Mucosa of descending colon (tissue), 3 donors: ENCODE measurements at regions not wholly inside any gene's neighbourhood (a gene's known extent, or its start where the extent isn't known, plus 50 kb on each side); places are given as distances from the start of the nearest gene placed in this dataset.
"Not testable (repeated sequence)": the region's sequence is repeated elsewhere in the genome, so short reads cannot be mapped to it uniquely, and the experiment has no call there.

ENCODE experiments used
- ATAC-seq: fragments of 200-7000 bp; cut with Tn5 transposase; one replicate; pipeline ENCODE4 v1.9.1; 2020; ENCODE audit warnings: mild to moderate bottlenecking, moderate library complexity
- DNase-seq, 3 donors: peaks; one replicate each; pipeline ENCODE4 v3.0.0-alpha.2; 2020
- H3K36me3 ChIP-seq: fragments of 200-600 bp; one replicate; pipeline ENCODE4 v1.8.0; 2021; ENCODE audit warnings: low read depth, mild to moderate bottlenecking
- H3K4me1 ChIP-seq: fragments of 200-600 bp; one replicate; pipeline ENCODE4 v1.8.0; 2021; ENCODE audit warnings: low read depth, mild to moderate bottlenecking
- H3K4me3 ChIP-seq: fragments of 200-600 bp; one replicate; pipeline ENCODE4 v1.8.0; 2021; ENCODE audit warnings: mild to moderate bottlenecking
- H3K9me3 ChIP-seq: fragments of 200-600 bp; one replicate; pipeline ENCODE4 v1.8.0; 2021; ENCODE audit warnings: mild to moderate bottlenecking
- CTCF ChIP-seq: fragments of 200-600 bp; IDR thresholded peaks from one replicate; pipeline ENCODE4 v1.8.0; 2022; ENCODE audit warnings: antibody characterized with exemption, mild to moderate bottlenecking
- intact Hi-C, 2 donors: fragments of 100-400 bp; cut with DNase I in 1 of 2; cut with micrococcal nuclease in 1 of 2; formaldehyde crosslinking; loops; one replicate each; pipeline versions ENCODE4 v1.11.0 to v1.11.1; 2022; cut with DNase I, micrococcal nuclease
- donor health status: DM: no; HTN: no; CAD: no; lungs with moderate emphysema.
- donor health status: DM: no; HTN: no; CAD: no.
- donor health status: DM: no; HTN: yes; CAD: no.

GRCh38 chr4:171334549-171334948 is 478.7 kb upstream of the GALNTL6 start:
- ATAC-seq (no peak), DNase-seq (no peak)

GRCh38 chr4:171308661-171309060 is 504.5 kb upstream of the GALNTL6 start:
- ATAC-seq (no peak), DNase-seq (no peak)
- intact Hi-C loops, result no loop called here
- Histone ChIP-seq H3K4me3 (no peak overlapping the region), H3K36me3 (no peaks in the 10 kb centered on the region), H3K9me3 (peaks cover 7% of the 10 kb centered on the region), H3K4me1 (no peaks in the 10 kb centered on the region)
- no peak for TF ChIP-seq CTCF

More at GRCh38 chr4:171334549-171334948, 478.7 kb upstream of the GALNTL6 start:
- TF ChIP-seq CTCF, result no peak
- Histone ChIP-seq H3K9me3 (peaks cover 2% of the 10 kb centered on the region), H3K4me3 (no peak overlapping the region), H3K4me1 (no peaks in the 10 kb centered on the region), H3K36me3 (no peaks in the 10 kb centered on the region)
- intact Hi-C loops, result no loop called here

- peak in 1 of 3 donors; percentile 34 for DNase-seq
- H3K36me3 ChIP-seq, H3K4me1 ChIP-seq, H3K4me3 ChIP-seq, ATAC-seq, intact Hi-C loops: not testable (repeated sequence)
- peaks cover 25% of the 10 kb centered on the region for H3K9me3 ChIP-seq
Observed at GRCh38 chr4:171298048-171298718, 515.0 kb upstream of the GALNTL6 start.

GRCh38 chr4:171288816-171289432 is 524.3 kb upstream of the GALNTL6 start:
- DNase-seq, result no peak
- TF ChIP-seq CTCF, result no peak
- H3K36me3 ChIP-seq, result no peaks in the 10 kb centered on the region
- peaks cover 3% of the 10 kb centered on the region for H3K9me3 ChIP-seq
- intact Hi-C loops, result no loop called here
- H3K4me1 ChIP-seq, result no peaks in the 10 kb centered on the region
- no peak overlapping the region for H3K4me3 ChIP-seq
- no peak for ATAC-seq

- Histone ChIP-seq H3K36me3 (no peaks in the 10 kb centered on the region), H3K4me3 (no peak overlapping the region), H3K9me3 (no peaks in the 10 kb centered on the region), H3K4me1 (no peaks in the 10 kb centered on the region)
- DNase-seq (no peak), ATAC-seq (no peak)
- intact Hi-C loops, result no loop called here
- TF ChIP-seq CTCF, result no peak
Observed at GRCh38 chr4:171281359-171281758, 531.8 kb upstream of the GALNTL6 start.

- DNase-seq (no peak), ATAC-seq (no peak)
- Histone ChIP-seq H3K9me3 (no peaks in the 10 kb centered on the region), H3K4me1 (no peaks in the 10 kb centered on the region), H3K36me3 (no peaks in the 10 kb centered on the region), H3K4me3 (no peak overlapping the region)
- intact Hi-C loops, result no loop called here
- TF ChIP-seq CTCF, result no peak
Observed at GRCh38 chr4:171279131-171279530, 534.1 kb upstream of the GALNTL6 start.
